ENCODE measurements at regions not wholly inside any gene's neighbourhood (a gene's known extent, or its start where the extent isn't known, plus 50 kb on each side); places are given as distances from the start of the nearest gene placed in this dataset.

- no peak overlapping the region for H3K9ac ChIP-seq
- peaks cover 53% of the 10 kb centered on the region for H3K27me3 ChIP-seq (replicated peaks; ENCODE audit: insufficient read depth)
- no peaks in the 10 kb centered on the region for H3K9me2 ChIP-seq (ENCODE audit: insufficient read depth)
- no peak for DNase-seq
- no peaks in the 10 kb centered on the region for H3K4me1 ChIP-seq (ENCODE audit: insufficient read depth)
- no peaks in the 10 kb centered on the region for H4K20me1 ChIP-seq (ENCODE audit: insufficient read depth)
- H3K27ac ChIP-seq: no peak overlapping the region
- TF ChIP-seq EZH2 (IDR thresholded peaks at IDR 0.05; ENCODE audit: insufficient read depth, poor library complexity, severe bottlenecking): no peak
- in situ Hi-C loops (cut with MboI): no loop called here
- H3F3A ChIP-seq (ENCODE audit: insufficient read depth): no peaks in the 10 kb centered on the region
- no peaks in the 10 kb centered on the region for H3K79me2 ChIP-seq (ENCODE audit: insufficient read depth)
- 33 to 44% methylated on average over 4 of the region's 4 CpGs for WGBS, 2 experiments (ENCODE audit: low coverage in 1 of 2, low lambda C conversion rate in 2 of 2, missing lambda C conversion rate in 2 of 2)
- H3K4me3 ChIP-seq: no peak overlapping the region
- H3K36me3 ChIP-seq (ENCODE audit: low read depth): no peaks in the 10 kb centered on the region
- H3K9me3 ChIP-seq (ENCODE audit: low read depth): no peaks in the 10 kb centered on the region
- no peak overlapping the region for H3K4me2 ChIP-seq (ENCODE audit: unreplicated experiment)
- H2AFZ ChIP-seq: no peak overlapping the region
Measured at GRCh38 chr11:119910051-119910450, 181.1 kb upstream of the NECTIN1 start.

GRCh38 chr11:119909495-119909894, 180.5 kb upstream of the NECTIN1 start:
- H3K27ac ChIP-seq: no peak overlapping the region
- H3K9me3 ChIP-seq (ENCODE audit: low read depth): no peaks in the 10 kb centered on the region
- H3K4me3 ChIP-seq: no peak overlapping the region
- H3K4me1 ChIP-seq (ENCODE audit: insufficient read depth): no peaks in the 10 kb centered on the region
- 49 to 55% methylated on average over 9 of the region's 9 CpGs for WGBS, 2 experiments (ENCODE audit: low coverage in 1 of 2, low lambda C conversion rate in 2 of 2, missing lambda C conversion rate in 2 of 2)
- H3K27me3 ChIP-seq (replicated peaks; ENCODE audit: insufficient read depth): peaks cover 54% of the 10 kb centered on the region
- no peaks in the 10 kb centered on the region for H3K36me3 ChIP-seq (ENCODE audit: low read depth)
- no peaks in the 10 kb centered on the region for H3F3A ChIP-seq (ENCODE audit: insufficient read depth)
- no peak overlapping the region for H2AFZ ChIP-seq
- no peak for DNase-seq
- no peak overlapping the region for H3K9ac ChIP-seq
- no peaks in the 10 kb centered on the region for H4K20me1 ChIP-seq (ENCODE audit: insufficient read depth)
- H3K4me2 ChIP-seq (ENCODE audit: unreplicated experiment): no peak overlapping the region
- in situ Hi-C loops (cut with MboI): no loop called here
- no peaks in the 10 kb centered on the region for H3K9me2 ChIP-seq (ENCODE audit: insufficient read depth)
- H3K79me2 ChIP-seq (ENCODE audit: insufficient read depth): no peaks in the 10 kb centered on the region
- TF ChIP-seq EZH2phosphoT487 (IDR thresholded peaks at IDR 0.05; ENCODE audit: insufficient read depth, low read depth) (no peak), EZH2 (IDR thresholded peaks at IDR 0.05; ENCODE audit: insufficient read depth, poor library complexity, severe bottlenecking) (no peak)

- Histone ChIP-seq H3K9ac (no peak overlapping the region), H3K79me2 (ENCODE audit: insufficient read depth) (no peaks in the 10 kb centered on the region), H3K36me3 (ENCODE audit: low read depth) (no peaks in the 10 kb centered on the region), H3K27ac (no peak overlapping the region), H3K4me1 (ENCODE audit: insufficient read depth) (no peaks in the 10 kb centered on the region), H3K9me3 (ENCODE audit: low read depth) (no peaks in the 10 kb centered on the region), H2AFZ (no peak overlapping the region), H3K9me2 (ENCODE audit: insufficient read depth) (no peaks in the 10 kb centered on the region), H4K20me1 (ENCODE audit: insufficient read depth) (no peaks in the 10 kb centered on the region), H3K4me3 (no peak overlapping the region), H3K4me2 (ENCODE audit: unreplicated experiment) (no peak overlapping the region), H3F3A (ENCODE audit: insufficient read depth) (no peaks in the 10 kb centered on the region), H3K27me3 (replicated peaks; ENCODE audit: insufficient read depth) (peaks cover 51% of the 10 kb centered on the region)
- TF ChIP-seq EZH2phosphoT487 (IDR thresholded peaks at IDR 0.05; ENCODE audit: insufficient read depth, low read depth) (no peak), EZH2 (IDR thresholded peaks at IDR 0.05; ENCODE audit: insufficient read depth, poor library complexity, severe bottlenecking) (no peak)
- DNase-seq: no peak
- 19 to 26% methylated on average over 2 of the region's 2 CpGs for WGBS, 2 experiments (ENCODE audit: low coverage in 1 of 2, low lambda C conversion rate in 2 of 2, missing lambda C conversion rate in 2 of 2)
- in situ Hi-C loops (cut with MboI): no loop called here
Measured at GRCh38 chr11:119909077-119909476, 180.1 kb upstream of the NECTIN1 start.

GRCh38 chr11:119908573-119908904, 179.5 kb upstream of the NECTIN1 start:
- no peak for DNase-seq
- Histone ChIP-seq H3K4me1 (ENCODE audit: insufficient read depth) (no peaks in the 10 kb centered on the region), H3F3A (ENCODE audit: insufficient read depth) (no peaks in the 10 kb centered on the region), H3K36me3 (ENCODE audit: low read depth) (no peaks in the 10 kb centered on the region), H3K27me3 (replicated peaks; ENCODE audit: insufficient read depth) (peaks cover 51% of the 10 kb centered on the region), H4K20me1 (ENCODE audit: insufficient read depth) (no peaks in the 10 kb centered on the region), H3K79me2 (ENCODE audit: insufficient read depth) (no peaks in the 10 kb centered on the region), H3K9me2 (ENCODE audit: insufficient read depth) (no peaks in the 10 kb centered on the region), H3K9me3 (ENCODE audit: low read depth) (no peaks in the 10 kb centered on the region), H3K4me2 (ENCODE audit: unreplicated experiment) (no peak overlapping the region), H2AFZ (no peak overlapping the region), H3K9ac (no peak overlapping the region), H3K4me3 (no peak overlapping the region), H3K27ac (no peak overlapping the region)
- TF ChIP-seq EZH2 (IDR thresholded peaks at IDR 0.05; ENCODE audit: insufficient read depth, poor library complexity, severe bottlenecking): no peak
- no peak for TF ChIP-seq EZH2phosphoT487 (IDR thresholded peaks at IDR 0.05; ENCODE audit: insufficient read depth, low read depth)
- 14 to 15% methylated on average over 6 of the region's 6 CpGs for WGBS, 2 experiments (ENCODE audit: low coverage in 1 of 2, low lambda C conversion rate in 2 of 2, missing lambda C conversion rate in 2 of 2)
- in situ Hi-C loops (cut with MboI): no loop called here

GRCh38 chr11:119907878-119908572, 179.0 kb upstream of the NECTIN1 start:
- Histone ChIP-seq H3K79me2 (ENCODE audit: insufficient read depth) (no peaks in the 10 kb centered on the region), H3K9ac (no peak overlapping the region), H3K27me3 (replicated peaks; ENCODE audit: insufficient read depth) (peaks cover 51% of the 10 kb centered on the region), H4K20me1 (ENCODE audit: insufficient read depth) (no peaks in the 10 kb centered on the region), H3K9me3 (ENCODE audit: low read depth) (no peaks in the 10 kb centered on the region), H2AFZ (no peak overlapping the region), H3K9me2 (ENCODE audit: insufficient read depth) (no peaks in the 10 kb centered on the region), H3K36me3 (ENCODE audit: low read depth) (no peaks in the 10 kb centered on the region), H3F3A (ENCODE audit: insufficient read depth) (no peaks in the 10 kb centered on the region), H3K4me1 (ENCODE audit: insufficient read depth) (no peaks in the 10 kb centered on the region), H3K27ac (no peak overlapping the region), H3K4me3 (no peak overlapping the region), H3K4me2 (ENCODE audit: unreplicated experiment) (no peak overlapping the region)
- 2 to 5% methylated on average over 13 to 14 of the region's 14 CpGs for WGBS, 2 experiments (ENCODE audit: low coverage in 1 of 2, low lambda C conversion rate in 2 of 2, missing lambda C conversion rate in 2 of 2)
- no peak for DNase-seq
- in situ Hi-C loops (cut with MboI): no loop called here
- TF ChIP-seq EZH2phosphoT487 (IDR thresholded peaks at IDR 0.05; ENCODE audit: insufficient read depth, low read depth): no peak
- TF ChIP-seq EZH2 (IDR thresholded peaks at IDR 0.05; ENCODE audit: insufficient read depth, poor library complexity, severe bottlenecking): no peak

All from GM23248 (cell line).